ENCODE measurements at regions not wholly inside any gene's neighbourhood (a gene's known extent, or its start where the extent isn't known, plus 50 kb on each side); places are given as distances from the start of the nearest gene placed in this dataset.

DNA sequence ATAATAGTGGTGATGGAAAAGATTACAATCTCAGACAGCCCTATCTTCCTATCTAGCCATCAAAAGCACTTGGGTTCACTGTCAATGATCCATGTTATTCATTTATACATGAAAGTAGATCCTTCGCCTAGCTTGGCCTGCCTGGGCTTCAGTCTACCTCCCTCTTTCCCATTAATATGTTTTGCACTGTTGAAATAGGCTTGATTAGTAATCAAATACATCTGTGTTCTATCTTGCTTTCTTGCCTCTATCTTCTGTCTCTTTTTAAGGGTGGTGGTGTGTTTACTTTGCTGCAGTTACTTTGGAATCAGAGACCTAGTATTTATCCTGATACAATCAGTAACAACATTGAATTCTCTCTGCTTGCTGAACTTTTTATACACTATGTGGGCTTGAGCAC, 521.2 kb downstream of the TNS1 start:
- Histone ChIP-seq H3K36me3 (ENCODE audit: low read depth, missing control alignments) (no peaks in the 10 kb centered on the region), H3K4me1 (no peaks in the 10 kb centered on the region), H3K4me3 (no peak overlapping the region), H3K9me3 (no peaks in the 10 kb centered on the region), H3K27me3 (no peaks in the 10 kb centered on the region), H3K27ac (no peak overlapping the region)
- TF ChIP-seq POLR2A (IDR thresholded peaks at IDR 0.05): no peak
- no peak for DNase-seq
- intact Hi-C loops (cut with DNase I; ENCODE audit: low total_unique reads): no loop called here
- WGBS, 2 donors: 94 to 100% methylated on average over 1 of the region's 1 CpG

DNA sequence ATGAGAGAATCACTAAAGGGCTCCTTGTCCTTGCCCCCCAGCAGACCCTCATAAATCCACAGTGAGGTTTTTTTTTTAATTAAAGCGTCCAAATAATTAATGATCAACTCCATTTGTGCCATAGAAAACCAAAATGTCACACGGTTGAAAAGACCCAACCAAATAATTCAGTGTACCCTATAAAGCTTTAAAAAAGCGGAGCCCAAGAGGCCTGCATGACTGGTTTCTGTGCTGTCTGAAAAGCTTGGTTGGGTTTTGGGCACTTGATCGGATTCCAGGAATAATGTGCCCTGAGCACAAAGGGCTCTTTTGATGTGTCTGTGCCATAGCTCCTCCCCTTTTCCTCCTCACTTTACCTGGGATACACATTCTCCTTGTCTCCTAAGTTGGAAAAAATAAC, 523.2 kb downstream of the TNS1 start:
- intact Hi-C loops (cut with DNase I; ENCODE audit: low total_unique reads): no loop called here
- TF ChIP-seq, protein P1, sequence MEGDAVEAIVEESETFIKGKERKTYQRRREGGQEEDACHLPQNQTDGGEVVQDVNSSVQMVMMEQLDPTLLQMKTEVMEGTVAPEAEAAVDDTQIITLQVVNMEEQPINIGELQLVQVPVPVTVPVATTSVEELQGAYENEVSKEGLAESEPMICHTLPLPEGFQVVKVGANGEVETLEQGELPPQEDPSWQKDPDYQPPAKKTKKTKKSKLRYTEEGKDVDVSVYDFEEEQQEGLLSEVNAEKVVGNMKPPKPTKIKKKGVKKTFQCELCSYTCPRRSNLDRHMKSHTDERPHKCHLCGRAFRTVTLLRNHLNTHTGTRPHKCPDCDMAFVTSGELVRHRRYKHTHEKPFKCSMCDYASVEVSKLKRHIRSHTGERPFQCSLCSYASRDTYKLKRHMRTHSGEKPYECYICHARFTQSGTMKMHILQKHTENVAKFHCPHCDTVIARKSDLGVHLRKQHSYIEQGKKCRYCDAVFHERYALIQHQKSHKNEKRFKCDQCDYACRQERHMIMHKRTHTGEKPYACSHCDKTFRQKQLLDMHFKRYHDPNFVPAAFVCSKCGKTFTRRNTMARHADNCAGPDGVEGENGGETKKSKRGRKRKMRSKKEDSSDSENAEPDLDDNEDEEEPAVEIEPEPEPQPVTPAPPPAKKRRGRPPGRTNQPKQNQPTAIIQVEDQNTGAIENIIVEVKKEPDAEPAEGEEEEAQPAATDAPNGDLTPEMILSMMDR (IDR thresholded peaks at IDR 0.05): no peak
- no peak for TF ChIP-seq POLR2A (IDR thresholded peaks at IDR 0.05)
- peaks cover 13% of the 10 kb centered on the region for H3K4me1 ChIP-seq
- WGBS, 2 donors: 63 to 87% methylated on average over 4 of the region's 4 CpGs
- H3K27ac ChIP-seq: no peak overlapping the region
- H3K9me3 ChIP-seq: no peaks in the 10 kb centered on the region
- no peaks in the 10 kb centered on the region for H3K36me3 ChIP-seq (ENCODE audit: low read depth, missing control alignments)
- DNase-seq: no peak
- no peaks in the 10 kb centered on the region for H3K27me3 ChIP-seq
- no peak overlapping the region for H3K4me3 ChIP-seq

DNA sequence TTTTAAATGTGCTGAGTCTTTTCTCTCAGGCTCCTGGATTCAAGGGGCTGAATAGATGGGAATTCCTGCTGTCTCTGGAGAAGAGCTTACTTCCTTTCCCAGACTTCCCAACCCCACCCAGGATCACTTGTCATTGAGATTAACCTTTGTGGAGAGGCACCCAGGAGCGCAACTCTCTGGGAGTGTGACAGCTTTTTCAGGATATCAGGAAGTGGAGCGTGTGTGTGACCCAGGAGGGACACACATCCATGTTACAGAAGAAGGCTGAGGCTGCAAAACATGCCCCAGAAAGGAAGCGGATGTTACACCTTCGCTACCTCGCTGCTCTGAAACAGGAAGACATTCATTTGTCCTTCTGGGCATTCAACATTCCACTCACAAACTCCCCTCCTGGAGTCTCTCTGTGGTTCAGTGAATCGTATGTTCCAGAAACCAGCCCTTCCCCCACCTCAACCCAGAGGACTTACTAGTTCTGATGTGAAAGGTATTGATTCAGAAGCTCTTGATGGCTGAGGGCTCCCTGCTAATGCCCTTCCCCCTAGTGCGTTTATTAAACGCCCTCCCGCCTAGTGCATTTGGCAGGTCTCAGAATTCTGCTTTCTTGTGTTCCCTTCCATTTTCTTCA, 523.9 kb downstream of the TNS1 start:
- H3K4me1 ChIP-seq: peaks cover 13% of the 10 kb centered on the region
- no peak for DNase-seq
- WGBS, 2 donors: 88 to 89% methylated on average over 9 of the region's 9 CpGs

DNA sequence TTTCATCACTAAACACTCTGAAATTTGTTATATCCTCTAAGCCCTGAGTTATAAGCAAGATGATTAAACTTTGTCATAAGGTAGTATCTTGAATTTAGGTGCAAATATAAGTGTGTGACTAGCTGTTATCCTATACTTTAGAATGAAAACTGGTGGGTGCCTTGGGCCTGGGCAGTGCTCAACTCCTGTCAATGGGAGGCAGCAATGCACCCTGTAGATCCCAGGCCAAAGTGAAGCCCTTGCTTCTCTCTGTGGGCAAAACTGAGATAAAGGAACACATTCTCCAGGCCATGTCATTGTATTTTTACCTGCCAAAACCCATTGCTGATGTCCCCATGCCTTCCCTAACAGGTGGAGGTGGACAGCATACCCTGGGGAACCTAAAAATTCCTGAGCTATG, 525.2 kb downstream of the TNS1 start:
- TF ChIP-seq, protein P1 (IDR thresholded peaks at IDR 0.05): no peak
- no peak for TF ChIP-seq POLR2A (IDR thresholded peaks at IDR 0.05)
- Histone ChIP-seq H3K36me3 (ENCODE audit: low read depth, missing control alignments) (no peaks in the 10 kb centered on the region), H3K4me1 (peaks cover 13% of the 10 kb centered on the region), H3K9me3 (no peaks in the 10 kb centered on the region), H3K27ac (no peak overlapping the region), H3K27me3 (no peaks in the 10 kb centered on the region), H3K4me3 (no peak overlapping the region)
- no peak for DNase-seq
- intact Hi-C loops (cut with DNase I; ENCODE audit: low total_unique reads): no loop called here

More for the DNA sequence above, 523.9 kb downstream of the TNS1 start:
- TF ChIP-seq POLR2A (IDR thresholded peaks at IDR 0.05): no peak
- TF ChIP-seq, protein P1 (IDR thresholded peaks at IDR 0.05): no peak
- Histone ChIP-seq H3K9me3 (no peaks in the 10 kb centered on the region), H3K4me3 (no peak overlapping the region), H3K27me3 (no peaks in the 10 kb centered on the region), H3K36me3 (ENCODE audit: low read depth, missing control alignments) (no peaks in the 10 kb centered on the region), H3K27ac (no peak overlapping the region)
- intact Hi-C loops (cut with DNase I; ENCODE audit: low total_unique reads): no loop called here

DNA sequence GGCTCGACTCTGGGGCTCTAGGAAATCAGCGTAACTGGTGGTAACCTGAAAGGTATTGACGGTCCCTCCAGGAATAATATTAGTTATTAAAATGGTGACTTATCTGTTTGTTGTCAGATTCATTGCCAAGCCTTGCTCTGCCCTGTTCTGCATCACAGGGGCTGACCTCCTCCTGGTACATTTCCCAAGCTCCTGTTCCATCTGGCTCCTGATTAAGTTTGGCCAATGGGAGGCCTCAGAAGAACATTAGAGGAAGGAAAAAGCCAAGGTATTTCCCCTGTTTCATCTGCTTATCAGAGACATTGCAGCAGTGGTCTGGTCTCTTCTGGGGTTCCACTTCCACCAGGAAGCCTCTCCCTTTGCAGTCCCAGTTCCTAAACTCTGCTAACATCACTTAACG, 527.0 kb downstream of the TNS1 start:
- 87 to 98% methylated on average over 4 of the region's 4 CpGs for WGBS, 2 donors
- Histone ChIP-seq H3K4me1 (peaks cover 13% of the 10 kb centered on the region), H3K27me3 (no peaks in the 10 kb centered on the region), H3K4me3 (no peak overlapping the region), H3K9me3 (no peaks in the 10 kb centered on the region), H3K36me3 (ENCODE audit: low read depth, missing control alignments) (no peaks in the 10 kb centered on the region), H3K27ac (no peak overlapping the region)
- no peak for TF ChIP-seq POLR2A (IDR thresholded peaks at IDR 0.05)
- TF ChIP-seq, protein P1 (IDR thresholded peaks at IDR 0.05): no peak
- DNase-seq: no peak
- intact Hi-C loops (cut with DNase I; ENCODE audit: low total_unique reads): no loop called here

Data from testis (tissue), 2 donors.